ENCODE measurements at regions not wholly inside any gene's neighbourhood (a gene's known extent, or its start where the extent isn't known, plus 50 kb on each side); places are given as distances from the start of the nearest gene placed in this dataset.

GRCh38 chr2:226680719-226681118 lies 118.9 kb downstream of the IRS1 start:
- no peak for DNase-seq

GRCh38 chr2:226679389-226680065 lies 120.1 kb downstream of the IRS1 start:
- DNase-seq, result no peak

GRCh38 chr2:226678422-226678821 lies 121.2 kb downstream of the IRS1 start:
- DNase-seq, result no peak

GRCh38 chr2:226677080-226677479 lies 122.5 kb downstream of the IRS1 start:
- no peak for DNase-seq

- no peak for DNase-seq
Measured at GRCh38 chr2:226676618-226677017, 123.0 kb downstream of the IRS1 start.

GRCh38 chr2:226674123-226674522 lies 125.5 kb downstream of the IRS1 start:
- DNase-seq, result no peak

DNA sequence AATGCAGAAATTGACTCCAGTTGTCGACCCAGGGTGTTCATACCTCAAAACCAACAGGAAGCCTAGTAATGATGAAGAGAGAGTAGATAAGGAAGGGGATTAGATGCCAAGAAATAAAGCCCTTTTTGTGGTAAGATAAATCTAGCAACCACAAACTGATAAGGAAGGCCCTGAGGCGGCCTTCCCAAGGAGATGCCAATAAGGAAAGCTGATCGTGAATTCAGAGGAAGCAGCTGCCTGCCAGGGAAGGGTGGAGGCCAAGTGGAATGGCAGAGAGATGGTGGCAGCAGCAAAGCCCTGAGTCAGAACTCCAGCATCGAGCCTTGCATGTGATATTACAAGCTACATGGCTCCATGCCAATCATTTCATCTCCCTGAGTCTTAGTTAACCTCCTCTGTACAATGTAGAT lies 126.3 kb downstream of the IRS1 start:
- no peak for DNase-seq

GRCh38 chr2:226671141-226671676 lies 128.4 kb downstream of the IRS1 start:
- DNase-seq, result no peak

DNA sequence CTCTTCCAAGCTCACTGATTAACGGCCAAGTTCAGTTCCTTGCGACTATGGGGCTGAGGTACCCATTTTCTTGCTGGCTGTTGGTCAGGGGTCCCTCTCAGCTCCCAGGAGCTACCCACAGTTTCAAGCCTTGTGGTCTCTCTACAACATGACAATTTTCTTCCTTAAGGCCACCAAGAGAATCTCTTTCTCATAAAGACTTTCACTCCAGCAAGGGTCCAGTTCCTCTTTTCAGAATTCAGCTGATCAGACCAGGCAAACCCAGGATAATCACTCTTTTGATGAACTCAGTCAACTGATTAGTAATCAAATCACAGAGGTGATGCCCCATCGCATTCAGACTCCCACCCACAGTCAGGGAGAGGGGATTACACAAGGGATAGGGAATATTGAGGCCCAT lies 129.7 kb downstream of the IRS1 start:
- DNase-seq, result no peak

- DNase-seq, result no peak
Measured at GRCh38 chr2:226669249-226669648, 130.4 kb downstream of the IRS1 start.

GRCh38 chr2:226667736-226668135 lies 131.9 kb downstream of the IRS1 start:
- DNase-seq, result no peak

DNA sequence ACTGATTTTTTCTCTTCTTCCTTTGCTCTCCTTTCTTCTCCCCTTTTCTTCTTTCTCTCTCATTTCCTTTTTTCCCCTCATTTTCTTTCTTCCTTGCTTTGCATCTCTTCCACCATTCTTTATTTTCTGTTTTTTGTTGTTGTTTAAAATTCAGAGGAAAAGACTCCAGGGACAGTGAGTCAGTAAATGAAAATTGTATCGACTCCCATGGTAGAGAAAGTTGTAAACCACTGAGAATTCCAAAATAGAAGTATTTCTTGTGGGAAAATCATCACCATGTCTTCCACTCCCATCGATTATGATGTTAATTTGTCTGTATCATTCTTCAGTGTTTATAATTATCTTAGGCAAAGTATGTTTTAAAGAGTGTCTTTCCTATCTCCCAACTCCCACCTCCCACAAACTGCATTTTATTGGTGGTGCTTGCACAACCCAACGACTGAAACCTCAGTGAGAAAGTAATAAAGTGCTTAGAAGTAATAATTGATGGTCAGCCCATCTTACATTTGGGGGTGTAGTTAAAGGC lies 134.3 kb downstream of the IRS1 start:
- DNase-seq, result no peak

GRCh38 chr2:226664661-226665060 lies 135.0 kb downstream of the IRS1 start:
- no peak for DNase-seq

DNA sequence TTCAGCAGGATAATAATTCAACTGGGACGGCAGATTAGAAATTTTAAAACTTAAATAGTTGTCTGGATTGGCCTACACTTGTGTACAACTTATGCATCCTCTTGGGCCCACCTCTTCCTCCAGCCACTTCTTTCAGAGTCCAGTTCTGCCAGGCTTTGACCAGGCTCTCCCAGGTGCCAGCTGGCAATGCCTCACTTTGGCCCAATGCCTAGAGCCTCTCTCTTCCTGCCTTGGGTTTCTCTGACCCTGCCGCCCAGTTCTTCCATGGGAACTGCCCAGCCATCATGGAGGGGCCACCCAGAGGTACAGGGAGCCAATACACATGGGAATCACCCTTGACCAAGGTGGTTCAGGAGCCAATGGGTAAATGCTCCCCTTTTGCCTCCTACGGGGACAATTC lies 135.5 kb downstream of the IRS1 start:
- no peak for DNase-seq

- DNase-seq, result no peak
Measured at GRCh38 chr2:226661789-226662545, 137.7 kb downstream of the IRS1 start.

GRCh38 chr2:226660526-226660925 lies 139.1 kb downstream of the IRS1 start:
- DNase-seq, result no peak

DNA sequence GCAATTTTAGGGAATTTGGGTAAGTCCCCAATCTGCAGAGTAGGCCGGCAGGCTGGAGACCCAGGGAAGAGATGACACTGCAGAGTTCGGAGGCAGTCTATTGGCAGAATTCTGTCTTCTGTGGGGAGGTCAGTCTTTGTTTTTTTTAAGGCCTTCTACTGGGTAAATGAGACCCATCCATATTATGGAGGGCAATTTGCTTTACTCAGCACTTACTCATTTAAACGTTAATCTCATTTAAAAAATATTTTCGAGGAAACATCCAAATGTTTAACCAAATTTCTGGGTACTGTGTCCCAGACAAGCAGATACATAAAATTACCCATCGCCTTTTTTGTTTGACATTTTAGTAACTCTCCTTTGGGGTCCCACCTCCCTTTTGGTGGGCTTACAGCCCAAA lies 139.5 kb downstream of the IRS1 start:
- DNase-seq, result no peak

DNA sequence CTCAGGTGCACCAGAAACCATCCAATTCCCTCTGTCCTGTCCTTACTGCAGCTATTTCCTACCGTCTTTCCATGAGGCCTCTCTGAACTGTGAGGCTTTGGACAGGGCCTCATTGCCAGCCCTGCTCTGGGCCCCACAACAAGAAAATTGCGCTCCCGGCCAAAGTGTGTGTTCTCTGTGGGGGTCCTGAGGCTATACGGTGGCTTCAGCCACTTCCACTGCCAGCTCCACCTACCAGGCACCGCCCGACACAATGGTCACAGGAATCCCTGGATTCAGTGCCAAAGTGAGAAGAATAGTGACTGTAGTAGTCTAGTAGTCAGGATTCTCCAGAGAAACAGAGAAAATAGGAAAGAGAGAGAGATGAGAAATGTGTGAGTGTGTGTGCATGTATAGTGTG lies 140.2 kb downstream of the IRS1 start:
- no peak for DNase-seq

- no peak for DNase-seq
Measured at GRCh38 chr2:226658555-226658954, 141.1 kb downstream of the IRS1 start.

- no peak for DNase-seq
Measured at GRCh38 chr2:226657340-226658053, 142.1 kb downstream of the IRS1 start.

DNA sequence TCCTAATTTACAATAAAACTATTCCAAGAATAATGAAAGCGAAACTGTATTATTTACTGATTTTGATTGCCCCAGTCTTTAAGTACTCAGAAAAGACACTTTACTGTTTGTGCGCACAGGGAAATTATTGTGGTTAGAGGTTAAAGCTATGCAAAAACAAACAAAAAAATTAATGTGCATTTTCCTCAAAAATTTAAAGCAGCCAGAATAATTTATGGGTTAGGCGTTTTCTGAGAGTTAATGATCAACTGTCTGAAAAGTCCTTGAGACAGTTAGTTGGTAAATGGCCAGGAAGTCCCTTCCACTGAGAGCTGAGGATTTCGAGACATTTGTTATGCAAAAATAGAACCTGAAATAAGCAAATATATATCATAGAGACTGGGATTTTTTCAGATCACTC lies 143.3 kb downstream of the IRS1 start:
- no peak for DNase-seq

DNA sequence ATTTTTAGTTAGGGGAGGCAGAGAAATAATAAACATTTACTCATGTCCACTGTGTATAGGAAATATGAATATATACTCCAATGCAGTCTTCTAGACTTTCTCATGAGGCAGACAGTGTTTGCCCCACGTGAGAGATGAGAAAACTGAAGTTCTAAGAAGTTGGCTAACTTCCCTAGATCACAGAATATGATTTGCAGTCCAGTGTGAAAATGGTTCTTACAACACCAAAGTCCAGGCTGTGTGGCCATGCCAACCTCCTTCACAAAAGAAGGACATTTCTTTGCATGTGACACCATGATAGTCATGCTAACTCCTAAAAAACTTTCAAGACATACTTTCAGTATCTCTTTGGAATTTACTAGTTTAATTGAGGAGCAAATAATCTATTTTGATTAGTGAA lies 143.7 kb downstream of the IRS1 start:
- DNase-seq, result no peak

GRCh38 chr2:226652983-226653765 lies 146.4 kb downstream of the IRS1 start:
- DNase-seq, result no peak
